Gastroesophageal sphincter (tissue), 4 donors: ENCODE measurements at regions not wholly inside any gene's neighbourhood (a gene's known extent, or its start where the extent isn't known, plus 50 kb on each side); places are given as distances from the start of the nearest gene placed in this dataset.

Experiments
- ATAC-seq: fragments of 150-250 bp; one replicate; pipeline ENCODE4 v1.9.1; 2016; ENCODE audit warnings: mild to moderate bottlenecking, moderate library complexity
- H3K27ac ChIP-seq, 4 donors: fragments of 200-600 bp; sonication (generic) in 3 of 4; 1 replicate in 3 of 4; 2 replicates in 1 of 4; pipeline ENCODE4 v1.5.1; 2016 to 2019
- H3K27me3 ChIP-seq: fragments of 200-600 bp; sonication (generic); one replicate; pipeline ENCODE4 v1.5.1; 2019
- H3K36me3 ChIP-seq, 2 donors: fragments of 200-600 bp; sonication (generic); one replicate each; pipeline ENCODE4 v1.5.1; 2019; ENCODE audit warnings: control low read depth in 1 of 2
- H3K4me1 ChIP-seq, 3 donors: fragments of 200-600 bp; sonication (generic); 1 replicate in 2 of 3; 2 replicates in 1 of 3; pipeline ENCODE4 v1.5.1; 2016 to 2019; ENCODE audit warnings: control low read depth in 2 of 3
- H3K4me3 ChIP-seq, 2 donors: fragments of 200-600 bp; sonication (generic); one replicate each; pipeline ENCODE4 v1.5.1; 2019; ENCODE audit warnings: mild to moderate bottlenecking in 1 of 2, moderate library complexity in 1 of 2
- H3K9me3 ChIP-seq, 3 donors: fragments of 200-600 bp; sonication (generic); one replicate each; pipeline ENCODE4 v1.5.1; 2017 to 2019; ENCODE audit warnings: control low read depth in 2 of 3
- CTCF ChIP-seq, 4 experiments: fragments of 200-600 bp in 2 of 4; fragments of 450-650 bp in 2 of 4; sonication (generic) in 1 of 4; IDR thresholded peaks; one replicate each; pipeline ENCODE4 v1.5.1; 2017 to 2019; ENCODE audit warnings: antibody characterized with exemption in 4 of 4, mild to moderate bottlenecking in 2 of 4, moderate library complexity in 2 of 4
- EP300 ChIP-seq: sonication (generic); formaldehyde crosslinking; IDR thresholded peaks from one replicate; pipeline ENCODE4 v1.6.1; 2017; ENCODE audit warnings: antibody characterized with exemption, mild to moderate bottlenecking
- POLR2A ChIP-seq, 2 donors: fragments of 450-650 bp; IDR thresholded peaks; one replicate each; pipeline ENCODE4 v1.6.1; 2017; ENCODE audit warnings: antibody characterized with exemption in 2 of 2, mild to moderate bottlenecking in 2 of 2, moderate library complexity in 1 of 2
- POLR2AphosphoS5 ChIP-seq: sonication (generic); formaldehyde crosslinking; IDR thresholded peaks from one replicate; pipeline ENCODE4 v1.6.1; 2017; ENCODE audit warnings: antibody characterized with exemption
- WGBS, 2 donors: methylation state at CpG; one replicate each; pipeline ENCODE4 v1.1.5; 2018; ENCODE audit warnings: low coverage in 1 of 2; 5-methylcytosine and 5-hydroxymethylcytosine counted together

GRCh38 chr5:7321724-7322123 is 74.2 kb upstream of the ADCY2 start:
- H3K36me3 ChIP-seq: no peaks in the 10 kb centered on the region
- peak; percentile 21 for TF ChIP-seq POLR2AphosphoS5
- no peak for TF ChIP-seq EP300
- H3K27me3 ChIP-seq: no peaks in the 10 kb centered on the region
- ATAC-seq: peak; percentile 64
- H3K4me1 ChIP-seq: no peaks in the 10 kb centered on the region
- no peak overlapping the region for H3K27ac ChIP-seq
- H3K4me3 ChIP-seq: no peak overlapping the region
- 17% methylated on average over 1 of the region's 2 CpGs; no CpG with 5 or more reads in 1 of the 2 donors for WGBS, 2 donors
- H3K9me3 ChIP-seq: no peaks in the 10 kb centered on the region

DNA sequence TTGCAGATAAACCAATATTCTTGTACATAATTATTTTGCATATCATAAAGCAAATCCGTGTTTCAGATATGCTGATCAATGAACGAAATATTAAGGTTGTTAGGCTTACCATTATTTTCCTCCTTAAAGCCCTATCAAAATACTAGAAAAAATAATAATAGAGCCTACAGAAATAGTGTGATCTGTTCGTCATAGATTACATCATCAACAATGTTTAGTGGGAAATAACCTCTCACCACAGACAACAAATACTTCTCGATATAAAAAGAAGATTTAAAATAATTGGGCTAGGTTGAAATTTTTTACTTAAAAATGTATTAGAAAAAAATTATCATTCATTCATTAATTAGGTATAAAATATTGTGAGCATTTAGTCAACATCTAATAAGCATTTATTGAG is 71.0 kb upstream of the ADCY2 start:
- H3K4me3 ChIP-seq: no peak overlapping the region
- TF ChIP-seq POLR2A (IDR thresholded peaks at IDR 0.05) (no peak), POLR2AphosphoS5 (no peak), CTCF (IDR thresholded peaks at IDR 0.05) (no peak), EP300 (no peak)
- no peaks in the 10 kb centered on the region for H3K4me1 ChIP-seq
- H3K36me3 ChIP-seq: no peaks in the 10 kb centered on the region
- ATAC-seq: no peak
- H3K27ac ChIP-seq: no peak overlapping the region
- H3K27me3 ChIP-seq: no peaks in the 10 kb centered on the region
- H3K9me3 ChIP-seq: no peaks in the 10 kb centered on the region
- 79 to 93% methylated on average over 4 of the region's 4 CpGs for WGBS, 2 donors

DNA sequence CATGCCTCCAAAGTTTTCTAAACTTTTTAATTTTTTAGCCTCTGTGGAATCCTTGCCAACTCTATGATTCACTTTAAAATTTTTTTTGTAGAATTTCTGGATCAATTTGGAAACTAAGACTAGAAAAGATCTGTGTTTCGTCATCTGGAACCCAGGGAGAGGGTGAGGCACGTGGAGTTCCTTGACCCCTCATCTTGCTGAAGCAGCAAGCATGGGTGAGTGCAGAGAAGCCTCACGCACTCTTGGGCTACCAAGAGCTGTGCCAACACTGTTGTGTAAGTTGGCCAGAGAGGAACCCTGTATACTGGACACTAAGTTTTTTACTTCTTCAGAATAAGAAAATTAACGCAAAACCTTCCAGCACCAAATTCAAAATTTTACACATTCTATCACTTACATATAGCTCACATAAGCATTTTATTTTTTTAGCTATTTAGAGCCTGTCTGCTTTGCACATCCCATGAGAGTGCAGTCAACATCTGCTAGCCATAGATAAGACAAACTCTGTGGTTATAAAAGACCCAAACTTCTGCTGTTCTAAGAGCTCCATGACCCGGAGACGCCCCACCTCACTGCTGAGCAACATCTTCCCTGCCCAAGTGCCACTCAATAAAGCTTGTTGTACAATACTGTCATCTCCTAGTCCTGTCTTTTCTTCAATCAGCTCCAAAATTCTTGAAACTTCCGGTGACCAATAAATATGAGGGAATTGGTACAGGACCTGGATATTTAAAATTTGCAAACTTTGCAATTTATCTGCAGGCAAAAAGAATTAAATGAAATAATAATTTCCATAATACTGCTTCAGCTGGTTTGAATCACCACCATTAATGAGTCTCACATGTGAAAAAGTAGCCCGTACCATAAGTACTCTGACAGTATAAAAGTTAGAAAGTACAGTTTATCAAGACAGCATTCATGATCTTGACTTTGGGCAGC is 69.7 kb upstream of the ADCY2 start:
- Histone ChIP-seq H3K9me3 (no peaks in the 10 kb centered on the region), H3K4me3 (no peak overlapping the region), H3K27me3 (no peaks in the 10 kb centered on the region), H3K4me1 (no peaks in the 10 kb centered on the region), H3K27ac (no peak overlapping the region), H3K36me3 (no peaks in the 10 kb centered on the region)
- TF ChIP-seq EP300 (no peak), POLR2AphosphoS5 (peak; percentile 30)
- ATAC-seq: peak; percentile 74
- 65 to 87% methylated on average over 6 to 8 of the region's 8 CpGs for WGBS, 2 donors

DNA sequence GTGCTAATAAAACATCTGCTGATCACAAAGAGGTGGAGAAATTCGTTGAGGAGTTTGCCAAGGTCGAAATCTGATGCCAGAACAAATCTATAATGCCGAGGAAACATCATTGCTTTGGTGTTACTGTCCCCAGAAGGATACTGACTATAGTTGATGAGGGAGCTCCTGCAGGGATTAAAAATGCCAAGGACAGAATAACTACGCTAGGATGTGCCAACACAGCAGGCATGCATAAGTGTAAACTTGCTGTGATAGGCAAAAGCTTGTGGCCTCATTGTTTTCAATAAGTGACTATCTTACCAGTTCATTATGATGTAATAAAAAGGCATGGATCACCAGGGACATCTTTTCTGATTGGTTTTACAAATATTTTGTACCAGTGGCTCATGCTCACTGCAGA is 66.8 kb upstream of the ADCY2 start:
- Histone ChIP-seq H3K9me3 (no peaks in the 10 kb centered on the region), H3K27me3 (no peaks in the 10 kb centered on the region), H3K27ac (no peak overlapping the region), H3K4me3 (no peak overlapping the region), H3K4me1 (no peaks in the 10 kb centered on the region), H3K36me3 (no peaks in the 10 kb centered on the region)
- ATAC-seq: no peak
- TF ChIP-seq CTCF (IDR thresholded peaks at IDR 0.05) (no peak), EP300 (no peak), POLR2AphosphoS5 (no peak), POLR2A (IDR thresholded peaks at IDR 0.05) (no peak)
- WGBS, 2 donors: 28 to 47% methylated on average over 4 of the region's 4 CpGs

GRCh38 chr5:7329712-7330111 is 66.2 kb upstream of the ADCY2 start:
- Histone ChIP-seq H3K27me3 (no peaks in the 10 kb centered on the region), H3K4me1 (no peaks in the 10 kb centered on the region), H3K4me3 (no peak overlapping the region), H3K36me3 (no peaks in the 10 kb centered on the region), H3K27ac (no peak overlapping the region), H3K9me3 (no peaks in the 10 kb centered on the region)
- whole genome bisulfite sequencing, 2 donors: 60 to 81% methylated on average over 3 of the region's 3 CpGs
- no peak for TF ChIP-seq POLR2AphosphoS5
- no peak for TF ChIP-seq POLR2A (IDR thresholded peaks at IDR 0.05)
- no peak for TF ChIP-seq CTCF (IDR thresholded peaks at IDR 0.05)
- TF ChIP-seq EP300: no peak
- no peak for ATAC-seq

DNA sequence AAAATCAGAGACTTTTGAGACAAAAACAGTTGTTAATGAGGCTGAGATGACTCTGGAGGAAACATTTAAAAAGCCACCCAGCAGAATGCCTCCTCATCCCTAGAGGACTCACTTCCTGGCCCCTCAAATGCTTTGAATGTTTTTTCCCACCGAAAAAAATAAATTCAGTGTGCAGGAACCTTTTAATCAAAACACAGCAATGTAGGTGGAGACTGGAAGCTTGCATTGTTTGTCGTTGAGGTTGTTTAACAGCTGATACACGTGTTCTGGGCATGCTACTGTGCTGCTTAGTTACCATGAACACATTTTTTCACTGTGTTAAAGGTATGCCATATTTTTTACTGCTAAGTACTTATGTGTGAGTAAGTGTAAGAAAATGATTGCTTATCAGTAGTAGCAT is 65.7 kb upstream of the ADCY2 start:
- TF ChIP-seq CTCF (IDR thresholded peaks at IDR 0.05) (no peak), POLR2A (IDR thresholded peaks at IDR 0.05) (no peak), POLR2AphosphoS5 (no peak), EP300 (no peak)
- no peak overlapping the region for H3K27ac ChIP-seq
- H3K4me1 ChIP-seq: no peaks in the 10 kb centered on the region
- WGBS, 2 donors: 28 to 52% methylated on average over 3 of the region's 3 CpGs
- no peak for ATAC-seq
- H3K4me3 ChIP-seq: no peak overlapping the region
- H3K27me3 ChIP-seq: no peaks in the 10 kb centered on the region
- H3K36me3 ChIP-seq: no peaks in the 10 kb centered on the region
- H3K9me3 ChIP-seq: peaks cover 0 to 4% (median 0%) of the 10 kb centered on the region in 3 donors
